Heart left ventricle (tissue), 16 donors: ENCODE measurements at regions not wholly inside any gene's neighbourhood (a gene's known extent, or its start where the extent isn't known, plus 50 kb on each side); places are given as distances from the start of the nearest gene placed in this dataset.
"Not testable (repeated sequence)": the region's sequence is repeated elsewhere in the genome, so short reads cannot be mapped to it uniquely, and the experiment has no call there.

ENCODE experiments used
- ATAC-seq, 4 donors: fragments of 200-7000 bp; cut with Tn5 transposase; one replicate each; pipeline ENCODE4 v1.9.1; 2020 to 2022; ENCODE audit warnings: moderate library complexity in 4 of 4, mild to moderate bottlenecking in 3 of 4, moderate number of reproducible peaks in 1 of 4
- DNase-seq, 5 donors: peaks; one replicate each; pipeline ENCODE4 v3.0.0-alpha.2; 2020
- H3K27ac ChIP-seq, 12 donors: fragments of 200-600 bp; sonication (generic) in 4 of 12; one replicate each; pipeline versions ENCODE4 v1.5.0 to v1.8.0; 2016 to 2022; ENCODE audit warnings: mild to moderate bottlenecking in 2 of 12
- H3K27me3 ChIP-seq, 9 donors: fragments of 200-600 bp; sonication (generic) in 2 of 9; one replicate each; pipeline versions ENCODE4 v1.5.1 to v1.8.0; 2016 to 2022; ENCODE audit warnings: mild to moderate bottlenecking in 3 of 9
- H3K36me3 ChIP-seq, 9 donors: fragments of 200-600 bp; sonication (generic) in 2 of 9; one replicate each; pipeline versions ENCODE4 v1.5.0 to v1.8.0; 2018 to 2022; ENCODE audit warnings: mild to moderate bottlenecking in 2 of 9
- H3K4me1 ChIP-seq, 12 donors: fragments of 200-600 bp; sonication (generic) in 4 of 12; one replicate each; pipeline versions ENCODE4 v1.5.0 to v1.8.0; 2016 to 2022; ENCODE audit warnings: mild to moderate bottlenecking in 3 of 12
- H3K4me3 ChIP-seq, 12 donors: fragments of 200-600 bp; sonication (generic) in 4 of 12; one replicate each; pipeline versions ENCODE4 v1.5.0 to v1.8.0; 2017 to 2022; ENCODE audit warnings: mild to moderate bottlenecking in 9 of 12, moderate library complexity in 4 of 12
- H3K9me3 ChIP-seq, 12 donors: fragments of 200-600 bp; sonication (generic) in 4 of 12; one replicate each; pipeline versions ENCODE4 v1.5.0 to v1.8.0; 2016 to 2022; ENCODE audit warnings: mild to moderate bottlenecking in 1 of 12
- POLR2A ChIP-seq, 2 donors: fragments of 450-650 bp; IDR thresholded peaks; one replicate each; pipeline ENCODE4 v1.6.1; 2017; ENCODE audit warnings: antibody characterized with exemption in 2 of 2, mild to moderate bottlenecking in 2 of 2, moderate library complexity in 2 of 2
- WGBS, 4 donors: extraction: QIAGEN DNeasy Blood & Tissue Kit in 2 of 4; methylation state at CpG; one replicate each; pipeline versions ENCODE4 v1.1.5 to v1.1.7; 2013 to 2018; 5-methylcytosine and 5-hydroxymethylcytosine counted together
- intact Hi-C, 10 donors: fragments of 100-400 bp; cut with DNase I; formaldehyde crosslinking; loops; one replicate each; pipeline versions ENCODE4 v1.11.1 to v1.14.2; 2022
- TF ChIP-seq, protein P1 (sequence below), 12 donors: fragments of 200-600 bp; sonication (generic) in 4 of 12; IDR thresholded peaks; one replicate each; pipeline versions ENCODE4 v1.5.0 to v1.8.0; 2018 to 2022; ENCODE audit warnings: antibody characterized with exemption in 12 of 12, mild to moderate bottlenecking in 5 of 12
- donor health status: ischemic (EF 13 %, LVEDD 7.1; RV severe dilation, severe dysfunction).
- donor health status: healthy with polysubstance abuse.
- donor health status: DM: no; HTN: yes; CAD: no.
- donor health status: DM: no; HTN: no; CAD: no.
- donor health status: ischemic (EF 25% LVEDD 6.9; RV normal size, moderate dysfunction).
- donor health status: ischemic (EF 25% LVEDD 5.7; RV mildly dilated, moderate dysfunction).
- donor health status: healthy.
- donor health status: DM: yes; HTN: yes; CAD: no.
- donor health status: ischemic (EF 35%, LVEDD 5.7; RV mildly dilated, moderate dysfunction).
- donor health status: nonischemic (EF 11% LVEDD 7.7; RV severe dilation, severe dysfunction).
- donor health status: DM: yes; HTN: yes; CAD: no.
- donor health status: PGD.
- donor health status: ischemic (EF 29% LVEDD 5.4; RV normal size, mild dysfunction).
- donor health status: nonischemic (EF 23%, LVEDD 6.1; RV moderate dilation, normal function).

DNA sequence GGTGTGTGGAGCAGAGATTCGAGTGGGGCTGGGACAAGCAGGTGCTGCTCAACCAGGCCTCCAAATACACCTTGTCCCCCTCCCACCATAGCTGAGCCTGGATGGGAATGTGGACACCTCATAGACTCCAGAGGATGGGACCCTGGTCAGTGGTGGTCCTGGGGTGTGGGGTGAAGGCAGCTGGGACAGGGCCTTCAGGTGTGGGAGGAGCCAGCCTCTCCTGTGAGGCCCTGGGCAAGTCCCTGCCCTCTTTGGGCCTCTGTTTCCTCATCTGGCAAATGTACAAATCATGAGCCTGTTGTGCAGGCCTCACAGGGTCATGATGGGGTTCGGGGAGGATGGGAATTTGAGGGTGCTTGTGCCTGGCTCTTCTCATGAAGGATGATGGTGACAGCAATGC, 362.9 kb upstream of the NUPR2 start:
- no peak overlapping the region for H3K27ac ChIP-seq
- WGBS, 4 donors: 42 to 62% (median 48%) methylated on average over 2 of the region's 2 CpGs
- H3K9me3 ChIP-seq: peaks cover 0 to 99% (median 83%) of the 10 kb centered on the region in 12 donors
- H3K27me3 ChIP-seq: no peaks in the 10 kb centered on the region
- intact Hi-C loops: no loop called here
- no peak for DNase-seq
- no peaks in the 10 kb centered on the region for H3K4me1 ChIP-seq
- H3K36me3 ChIP-seq: no peaks in the 10 kb centered on the region
- no peak for ATAC-seq
- no peak overlapping the region for H3K4me3 ChIP-seq
- TF ChIP-seq, protein P1, sequence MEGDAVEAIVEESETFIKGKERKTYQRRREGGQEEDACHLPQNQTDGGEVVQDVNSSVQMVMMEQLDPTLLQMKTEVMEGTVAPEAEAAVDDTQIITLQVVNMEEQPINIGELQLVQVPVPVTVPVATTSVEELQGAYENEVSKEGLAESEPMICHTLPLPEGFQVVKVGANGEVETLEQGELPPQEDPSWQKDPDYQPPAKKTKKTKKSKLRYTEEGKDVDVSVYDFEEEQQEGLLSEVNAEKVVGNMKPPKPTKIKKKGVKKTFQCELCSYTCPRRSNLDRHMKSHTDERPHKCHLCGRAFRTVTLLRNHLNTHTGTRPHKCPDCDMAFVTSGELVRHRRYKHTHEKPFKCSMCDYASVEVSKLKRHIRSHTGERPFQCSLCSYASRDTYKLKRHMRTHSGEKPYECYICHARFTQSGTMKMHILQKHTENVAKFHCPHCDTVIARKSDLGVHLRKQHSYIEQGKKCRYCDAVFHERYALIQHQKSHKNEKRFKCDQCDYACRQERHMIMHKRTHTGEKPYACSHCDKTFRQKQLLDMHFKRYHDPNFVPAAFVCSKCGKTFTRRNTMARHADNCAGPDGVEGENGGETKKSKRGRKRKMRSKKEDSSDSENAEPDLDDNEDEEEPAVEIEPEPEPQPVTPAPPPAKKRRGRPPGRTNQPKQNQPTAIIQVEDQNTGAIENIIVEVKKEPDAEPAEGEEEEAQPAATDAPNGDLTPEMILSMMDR (IDR thresholded peaks at IDR 0.05): no peak
- TF ChIP-seq POLR2A (IDR thresholded peaks at IDR 0.05): no peak

DNA sequence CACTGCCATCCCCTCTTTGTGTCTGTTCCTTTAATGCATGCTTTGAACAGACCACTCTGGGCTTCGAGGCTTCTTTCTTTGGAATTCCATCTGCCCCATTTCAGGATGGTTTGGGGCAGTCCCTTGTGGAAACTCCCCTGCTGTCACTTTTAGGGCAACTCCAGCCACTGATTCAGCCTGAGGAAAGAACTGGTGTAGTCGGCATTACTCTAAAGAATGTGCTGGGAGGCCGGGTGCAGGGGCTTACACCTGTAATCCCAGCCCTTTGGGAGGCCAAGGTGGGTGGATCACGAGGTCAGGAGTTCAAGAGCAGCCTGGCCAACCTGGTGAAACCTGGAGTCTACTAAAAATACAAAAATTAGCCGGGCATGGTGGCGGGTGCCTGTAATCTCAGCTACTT, 358.1 kb upstream of the NUPR2 start:
- Histone ChIP-seq H3K36me3 (no peaks in the 10 kb centered on the region), H3K9me3 (peaks cover 0 to 99% (median 90%) of the 10 kb centered on the region in 12 donors), H3K4me3 (no peak overlapping the region), H3K27me3 (no peaks in the 10 kb centered on the region), H3K4me1 (no peaks in the 10 kb centered on the region), H3K27ac (no peak overlapping the region)
- TF ChIP-seq POLR2A (IDR thresholded peaks at IDR 0.05): no peak
- TF ChIP-seq, protein P1 (IDR thresholded peaks at IDR 0.05): no peak
- DNase-seq: no peak
- no peak for ATAC-seq
- intact Hi-C loops: no loop called here
- WGBS, 4 donors: 43 to 63% (median 50%) methylated on average over 6 of the region's 6 CpGs

DNA sequence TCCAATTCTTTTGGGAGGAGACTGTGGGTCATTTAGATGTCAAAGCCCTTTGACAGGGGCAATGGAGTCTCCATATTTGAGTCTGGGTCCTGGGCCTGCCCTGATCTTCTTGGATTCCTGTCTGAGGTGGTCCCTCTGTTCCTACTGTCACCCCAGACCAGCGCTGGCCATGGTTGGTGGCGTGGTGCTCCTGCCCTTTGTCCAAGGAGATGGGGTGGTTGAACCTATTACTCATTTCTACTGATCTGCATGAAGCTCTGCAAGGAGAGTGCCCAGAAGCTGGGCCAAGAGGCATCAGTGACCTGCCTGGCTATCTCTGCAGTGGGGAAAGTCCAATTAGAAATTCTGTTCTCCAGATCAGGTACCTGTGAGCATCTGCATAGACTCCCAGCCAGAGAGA, 355.6 kb upstream of the NUPR2 start:
- DNase-seq (no peak), ATAC-seq (no peak)
- Histone ChIP-seq H3K4me1 (no peaks in the 10 kb centered on the region), H3K9me3 (peaks cover 5 to 100% (median 98%) of the 10 kb centered on the region in 12 donors), H3K27me3 (no peaks in the 10 kb centered on the region), H3K4me3 (no peak overlapping the region), H3K27ac (no peak overlapping the region), H3K36me3 (no peaks in the 10 kb centered on the region)
- 45 to 55% (median 49%) methylated on average over 2 of the region's 2 CpGs for WGBS, 4 donors
- intact Hi-C loops: no loop called here
- TF ChIP-seq POLR2A (IDR thresholded peaks at IDR 0.05): no peak
- TF ChIP-seq, protein P1 (IDR thresholded peaks at IDR 0.05): no peak

DNA sequence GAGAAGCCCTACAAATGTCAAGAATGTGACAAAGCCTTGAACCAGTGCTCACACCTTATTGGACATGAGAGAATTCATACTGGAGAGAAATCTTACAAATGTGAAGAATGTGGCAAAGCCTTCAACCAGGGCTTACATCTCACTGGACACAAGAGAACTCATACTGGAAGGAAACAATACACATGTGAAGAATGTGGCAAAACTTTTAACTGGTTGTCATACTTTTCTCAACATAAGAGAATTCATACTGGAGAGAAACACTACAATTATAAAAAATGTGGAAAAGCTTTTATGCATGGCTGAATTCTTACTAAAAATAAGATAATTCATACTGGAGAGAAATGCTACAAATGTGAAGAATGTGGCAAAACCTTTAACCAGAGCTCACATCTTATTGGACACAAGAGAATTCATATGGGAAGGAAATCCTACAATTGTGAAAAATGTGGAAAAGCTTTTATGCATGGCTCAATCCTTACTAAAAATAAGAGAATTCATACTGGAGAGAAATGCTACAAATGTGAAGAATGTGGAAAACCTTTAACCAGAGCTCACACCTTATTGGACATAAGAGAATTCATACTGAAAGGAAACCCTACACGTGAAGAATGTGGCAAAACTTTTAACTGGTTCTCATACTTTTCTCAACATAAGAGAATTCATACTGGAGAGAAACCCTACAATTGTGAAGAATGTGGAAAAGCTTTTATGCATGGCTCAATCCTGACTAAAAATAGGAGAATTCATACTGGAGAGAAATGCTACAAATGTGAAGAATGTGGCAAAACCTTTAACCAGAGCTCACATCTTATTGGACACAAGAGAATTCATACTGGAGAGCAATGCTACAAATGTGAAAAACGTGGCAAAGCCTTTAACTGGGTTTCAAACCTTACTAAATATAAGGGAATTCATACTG, 350.6 kb upstream of the NUPR2 start:
- ATAC-seq, H3K27me3 ChIP-seq, H3K27ac ChIP-seq, intact Hi-C loops, H3K4me1 ChIP-seq, DNase-seq, H3K36me3 ChIP-seq, H3K4me3 ChIP-seq: not testable (repeated sequence)
- H3K9me3 ChIP-seq: peaks cover 10 to 100% (median 97%) of the 10 kb centered on the region in 12 donors
- 12 to 24% (median 21%) methylated on average over 2 of the region's 2 CpGs for WGBS, 4 donors
